Neural cell (in vitro differentiated cells): ENCODE measurements at regions not wholly inside any gene's neighbourhood (a gene's known extent, or its start where the extent isn't known, plus 50 kb on each side); places are given as distances from the start of the nearest gene placed in this dataset.

Experiments
- H2AFZ ChIP-seq: fragments of 200-600, 300-800 bp; sonication (generic), shearing (Covaris generic); 2 replicates; pipeline ENCODE4 v1.6.0; 2014; ENCODE audit warnings: low read depth, mild to moderate bottlenecking, antibody characterized with exemption, low read length, moderate library complexity
- H3F3A ChIP-seq: fragments of 200-600 bp; shearing (Covaris generic); 2 replicates; pipeline ENCODE4 v1.6.1; 2016; ENCODE audit warnings: mild to moderate bottlenecking, moderate library complexity, mixed read lengths, antibody characterized with exemption, low read length; ENCODE audit not compliant: insufficient read depth, poor library complexity, severe bottlenecking
- H3K27ac ChIP-seq: fragments of 200-600, 300-800 bp; sonication (generic), shearing (Covaris generic); 2 replicates; pipeline ENCODE4 v1.5.1; 2014; ENCODE audit warnings: mild to moderate bottlenecking, low read length, moderate library complexity
- H3K27me3 ChIP-seq: fragments of 300-800, 200-600 bp; sonication (generic), shearing (Covaris generic); 2 replicates; pipeline ENCODE4 v1.6.0; 2014; ENCODE audit warnings: mild to moderate bottlenecking, low read depth, low read length, moderate library complexity; ENCODE audit not compliant: insufficient read depth
- H3K36me3 ChIP-seq: fragments of 300-800, 200-600 bp; sonication (generic), shearing (Covaris generic); 2 replicates; pipeline ENCODE4 v1.5.1; 2014; ENCODE audit warnings: mild to moderate bottlenecking, antibody characterized with exemption, low read length, moderate library complexity; ENCODE audit not compliant: insufficient read depth
- H3K4me2 ChIP-seq: fragments of 300-800, 200-600 bp; sonication (generic), shearing (Covaris generic); 2 replicates; pipeline ENCODE4 v1.6.0; 2014; ENCODE audit warnings: mild to moderate bottlenecking, low read length
- H3K4me3 ChIP-seq: fragments of 300-800, 200-600 bp; sonication (generic), shearing (Covaris generic); 2 replicates; pipeline ENCODE4 v1.5.1; 2014; ENCODE audit warnings: mild to moderate bottlenecking, low read length, moderate library complexity
- H3K79me2 ChIP-seq: fragments of 200-600 bp; shearing (Covaris generic); replicated peaks from 2 replicates; pipeline ENCODE4 v1.6.0; 2014; ENCODE audit warnings: mild to moderate bottlenecking, low read length, moderate library complexity; ENCODE audit not compliant: insufficient read depth
- H3K9ac ChIP-seq: fragments of 300-800, 200-600 bp; sonication (generic), shearing (Covaris generic); 2 replicates; pipeline ENCODE4 v1.6.1; 2016; ENCODE audit warnings: mild to moderate bottlenecking, low read length, mixed read lengths
- H3K9me2 ChIP-seq: fragments of 200-600 bp; shearing (Covaris generic); 2 replicates; pipeline ENCODE4 v1.6.1; 2016; ENCODE audit warnings: mild to moderate bottlenecking, low read length, mixed read lengths; ENCODE audit not compliant: insufficient read depth
- H3K9me3 ChIP-seq: fragments of 200-600, 300-800 bp; sonication (generic), shearing (Covaris generic); 2 replicates; pipeline ENCODE4 v1.6.1; 2016; ENCODE audit warnings: mild to moderate bottlenecking, mixed run types, low read length, moderate library complexity, mixed read lengths
- H4K20me1 ChIP-seq: fragments of 200-600 bp; shearing (Covaris generic); 2 replicates; pipeline ENCODE4 v1.6.1; 2016; ENCODE audit warnings: mild to moderate bottlenecking, mixed run types; ENCODE audit not compliant: insufficient read depth
- EP300 ChIP-seq: fragments of 450-650 bp; conservative IDR thresholded peaks from 2 replicates; pipeline ENCODE4 v1.6.1; 2014; ENCODE audit warnings: antibody characterized with exemption, mild to moderate bottlenecking, moderate library complexity; ENCODE audit not compliant: poor library complexity, severe bottlenecking
- EZH2 ChIP-seq: fragments of 200-600, 300-800 bp; shearing (Covaris generic), sonication (generic); IDR thresholded peaks from 2 replicates; pipeline ENCODE4 v1.6.1; 2014; ENCODE audit warnings: antibody characterized with exemption, low read length, borderline replicate concordance, mild to moderate bottlenecking; ENCODE audit not compliant: insufficient read depth, poor library complexity, severe bottlenecking
- MXI1 ChIP-seq: fragments of 450-650 bp; conservative IDR thresholded peaks from 2 replicates; pipeline ENCODE4 v1.6.1; 2014; ENCODE audit warnings: antibody characterized with exemption, mild to moderate bottlenecking; ENCODE audit not compliant: poor library complexity, severe bottlenecking
- POLR2AphosphoS5 ChIP-seq: IDR thresholded peaks from 2 replicates; pipeline ENCODE4 v1.6.1; 2012
- RAD21 ChIP-seq: fragments of 450-650 bp; conservative IDR thresholded peaks from 2 replicates; pipeline ENCODE4 v1.6.1; 2014; ENCODE audit warnings: antibody characterized with exemption, mild to moderate bottlenecking, moderate library complexity
- SMC3 ChIP-seq: fragments of 450-650 bp; conservative IDR thresholded peaks from 2 replicates; pipeline ENCODE4 v1.6.1; 2014; ENCODE audit warnings: antibody characterized with exemption, mild to moderate bottlenecking, moderate library complexity; ENCODE audit not compliant: poor library complexity
- TAF1 ChIP-seq: IDR thresholded peaks from 2 replicates; pipeline ENCODE4 v1.6.1; 2012; ENCODE audit warnings: low read depth
- TF ChIP-seq, protein P1 (sequence below): fragments of 450-650 bp; IDR thresholded peaks from 2 replicates; pipeline ENCODE4 v1.5.1; 2014; ENCODE audit warnings: antibody characterized with exemption, mild to moderate bottlenecking, moderate library complexity; ENCODE audit not compliant: poor library complexity, severe bottlenecking
- TF ChIP-seq, protein P2 (sequence below): IDR thresholded peaks from 2 replicates; pipeline ENCODE4 v1.6.1; 2012; ENCODE audit warnings: borderline replicate concordance

DNA sequence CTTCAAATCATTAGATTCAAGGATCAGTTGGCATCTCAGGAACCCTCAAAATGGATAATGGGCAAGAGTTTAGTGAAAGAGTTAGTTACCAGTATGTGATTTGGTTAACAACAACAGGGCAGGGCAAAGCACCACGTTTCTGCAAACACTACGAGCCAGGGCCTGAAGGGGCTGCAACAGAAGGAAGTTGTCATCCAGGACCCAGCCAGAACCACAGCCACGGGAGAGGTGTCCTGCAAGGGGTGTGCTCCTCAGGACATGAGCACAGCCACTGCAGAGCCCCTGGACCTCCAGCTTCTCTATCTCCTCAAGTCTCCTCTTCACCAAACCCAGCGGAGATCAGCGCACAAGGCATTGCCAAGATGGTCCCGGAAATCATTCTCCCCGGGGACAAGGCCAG lies 173.3 kb upstream of the PIEZO2 start:
- Histone ChIP-seq H2AFZ (no peak overlapping the region), H3K36me3 (no peaks in the 10 kb centered on the region)
- TF ChIP-seq, protein P1, sequence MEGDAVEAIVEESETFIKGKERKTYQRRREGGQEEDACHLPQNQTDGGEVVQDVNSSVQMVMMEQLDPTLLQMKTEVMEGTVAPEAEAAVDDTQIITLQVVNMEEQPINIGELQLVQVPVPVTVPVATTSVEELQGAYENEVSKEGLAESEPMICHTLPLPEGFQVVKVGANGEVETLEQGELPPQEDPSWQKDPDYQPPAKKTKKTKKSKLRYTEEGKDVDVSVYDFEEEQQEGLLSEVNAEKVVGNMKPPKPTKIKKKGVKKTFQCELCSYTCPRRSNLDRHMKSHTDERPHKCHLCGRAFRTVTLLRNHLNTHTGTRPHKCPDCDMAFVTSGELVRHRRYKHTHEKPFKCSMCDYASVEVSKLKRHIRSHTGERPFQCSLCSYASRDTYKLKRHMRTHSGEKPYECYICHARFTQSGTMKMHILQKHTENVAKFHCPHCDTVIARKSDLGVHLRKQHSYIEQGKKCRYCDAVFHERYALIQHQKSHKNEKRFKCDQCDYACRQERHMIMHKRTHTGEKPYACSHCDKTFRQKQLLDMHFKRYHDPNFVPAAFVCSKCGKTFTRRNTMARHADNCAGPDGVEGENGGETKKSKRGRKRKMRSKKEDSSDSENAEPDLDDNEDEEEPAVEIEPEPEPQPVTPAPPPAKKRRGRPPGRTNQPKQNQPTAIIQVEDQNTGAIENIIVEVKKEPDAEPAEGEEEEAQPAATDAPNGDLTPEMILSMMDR: no peak

DNA sequence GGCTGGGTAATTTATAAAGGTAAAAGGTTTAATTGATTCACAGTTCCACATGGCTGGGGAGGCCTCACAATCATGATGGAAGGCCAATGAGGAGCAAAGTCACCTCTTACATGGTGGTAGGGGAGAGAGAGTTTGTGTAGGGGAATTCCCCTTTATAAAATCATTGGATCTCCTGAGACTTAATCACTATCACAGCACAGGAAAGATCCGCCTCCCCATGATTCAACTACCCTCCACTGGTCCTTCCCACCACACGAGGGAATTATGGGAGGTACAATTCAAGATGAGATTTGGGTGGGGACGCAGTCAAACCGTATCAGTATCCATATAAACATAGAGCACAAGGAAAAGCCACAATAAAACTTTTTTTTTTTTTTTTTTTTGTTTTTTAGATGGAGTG lies 172.6 kb upstream of the PIEZO2 start:
- Histone ChIP-seq H3K4me2 (no peak overlapping the region), H3K27me3 (no peaks in the 10 kb centered on the region), H3K36me3 (no peaks in the 10 kb centered on the region), H4K20me1 (no peaks in the 10 kb centered on the region), H3K27ac (no peak overlapping the region), H3K9ac (no peak overlapping the region), H3F3A (no peaks in the 10 kb centered on the region), H3K9me3 (no peaks in the 10 kb centered on the region), H3K9me2 (no peaks in the 10 kb centered on the region), H3K79me2 (no peaks in the 10 kb centered on the region), H2AFZ (no peak overlapping the region), H3K4me3 (no peak overlapping the region)
- TF ChIP-seq, protein P1: no peak
- TF ChIP-seq SMC3: no peak
- no peak for TF ChIP-seq EP300
- TF ChIP-seq MXI1: no peak
- no peak for TF ChIP-seq EZH2

More for the DNA sequence above, 173.3 kb upstream of the PIEZO2 start:
- H3K9me3 ChIP-seq: no peaks in the 10 kb centered on the region
- no peaks in the 10 kb centered on the region for H3K27me3 ChIP-seq
- H3K9ac ChIP-seq: no peak overlapping the region
- H3K79me2 ChIP-seq: no peaks in the 10 kb centered on the region
- no peak overlapping the region for H3K27ac ChIP-seq
- no peaks in the 10 kb centered on the region for H3K9me2 ChIP-seq
- H3F3A ChIP-seq: no peaks in the 10 kb centered on the region
- H4K20me1 ChIP-seq: no peaks in the 10 kb centered on the region
- H3K4me3 ChIP-seq: no peak overlapping the region
- no peak overlapping the region for H3K4me2 ChIP-seq

DNA sequence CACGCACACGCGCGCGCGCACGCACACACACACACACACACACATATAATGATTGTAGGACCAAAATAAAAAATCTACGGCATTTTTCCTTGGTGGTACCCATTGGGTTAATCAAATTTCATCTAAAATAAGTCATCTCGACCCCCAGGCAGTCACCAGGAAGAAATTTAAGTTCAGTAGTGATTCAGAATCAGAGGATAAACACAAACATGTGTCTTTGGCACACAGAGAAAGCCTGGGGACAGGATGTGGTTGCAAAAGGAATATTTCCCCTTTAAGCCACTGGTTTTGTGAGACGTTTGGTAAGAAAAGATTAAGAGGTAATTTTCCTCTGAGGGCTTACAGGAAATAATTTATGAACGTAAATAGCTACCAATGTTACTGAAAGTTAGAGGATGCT lies 171.6 kb upstream of the PIEZO2 start:
- H3F3A ChIP-seq: no peaks in the 10 kb centered on the region
- no peak overlapping the region for H3K9ac ChIP-seq
- no peaks in the 10 kb centered on the region for H3K27me3 ChIP-seq
- H3K4me3 ChIP-seq: no peak overlapping the region
- H3K27ac ChIP-seq: no peak overlapping the region
- no peaks in the 10 kb centered on the region for H3K79me2 ChIP-seq
- H4K20me1 ChIP-seq: no peaks in the 10 kb centered on the region
- H2AFZ ChIP-seq: no peak overlapping the region
- H3K36me3 ChIP-seq: no peaks in the 10 kb centered on the region
- H3K4me2 ChIP-seq: no peak overlapping the region
- H3K9me2 ChIP-seq: no peaks in the 10 kb centered on the region
- no peaks in the 10 kb centered on the region for H3K9me3 ChIP-seq
- TF ChIP-seq RAD21 (no peak), POLR2AphosphoS5 (no peak), MXI1 (no peak), SMC3 (no peak), TAF1 (no peak), EZH2 (no peak), EP300 (no peak)
- TF ChIP-seq, protein P1: no peak
- TF ChIP-seq, protein P2, sequence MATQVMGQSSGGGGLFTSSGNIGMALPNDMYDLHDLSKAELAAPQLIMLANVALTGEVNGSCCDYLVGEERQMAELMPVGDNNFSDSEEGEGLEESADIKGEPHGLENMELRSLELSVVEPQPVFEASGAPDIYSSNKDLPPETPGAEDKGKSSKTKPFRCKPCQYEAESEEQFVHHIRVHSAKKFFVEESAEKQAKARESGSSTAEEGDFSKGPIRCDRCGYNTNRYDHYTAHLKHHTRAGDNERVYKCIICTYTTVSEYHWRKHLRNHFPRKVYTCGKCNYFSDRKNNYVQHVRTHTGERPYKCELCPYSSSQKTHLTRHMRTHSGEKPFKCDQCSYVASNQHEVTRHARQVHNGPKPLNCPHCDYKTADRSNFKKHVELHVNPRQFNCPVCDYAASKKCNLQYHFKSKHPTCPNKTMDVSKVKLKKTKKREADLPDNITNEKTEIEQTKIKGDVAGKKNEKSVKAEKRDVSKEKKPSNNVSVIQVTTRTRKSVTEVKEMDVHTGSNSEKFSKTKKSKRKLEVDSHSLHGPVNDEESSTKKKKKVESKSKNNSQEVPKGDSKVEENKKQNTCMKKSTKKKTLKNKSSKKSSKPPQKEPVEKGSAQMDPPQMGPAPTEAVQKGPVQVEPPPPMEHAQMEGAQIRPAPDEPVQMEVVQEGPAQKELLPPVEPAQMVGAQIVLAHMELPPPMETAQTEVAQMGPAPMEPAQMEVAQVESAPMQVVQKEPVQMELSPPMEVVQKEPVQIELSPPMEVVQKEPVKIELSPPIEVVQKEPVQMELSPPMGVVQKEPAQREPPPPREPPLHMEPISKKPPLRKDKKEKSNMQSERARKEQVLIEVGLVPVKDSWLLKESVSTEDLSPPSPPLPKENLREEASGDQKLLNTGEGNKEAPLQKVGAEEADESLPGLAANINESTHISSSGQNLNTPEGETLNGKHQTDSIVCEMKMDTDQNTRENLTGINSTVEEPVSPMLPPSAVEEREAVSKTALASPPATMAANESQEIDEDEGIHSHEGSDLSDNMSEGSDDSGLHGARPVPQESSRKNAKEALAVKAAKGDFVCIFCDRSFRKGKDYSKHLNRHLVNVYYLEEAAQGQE: no peak
